NCI-H2081 (cell line): ENCODE measurements at regions not wholly inside any gene's neighbourhood (a gene's known extent, or its start where the extent isn't known, plus 50 kb on each side); places are given as distances from the start of the nearest gene placed in this dataset.
"Not testable (repeated sequence)": the region's sequence is repeated elsewhere in the genome, so short reads cannot be mapped to it uniquely, and the experiment has no call there.

Experiments used
- DNase-seq, 2 experiments: peaks; one replicate each; lab custom pipeline; 2025; lab: John Stamatoyannopoulos, UW

DNA sequence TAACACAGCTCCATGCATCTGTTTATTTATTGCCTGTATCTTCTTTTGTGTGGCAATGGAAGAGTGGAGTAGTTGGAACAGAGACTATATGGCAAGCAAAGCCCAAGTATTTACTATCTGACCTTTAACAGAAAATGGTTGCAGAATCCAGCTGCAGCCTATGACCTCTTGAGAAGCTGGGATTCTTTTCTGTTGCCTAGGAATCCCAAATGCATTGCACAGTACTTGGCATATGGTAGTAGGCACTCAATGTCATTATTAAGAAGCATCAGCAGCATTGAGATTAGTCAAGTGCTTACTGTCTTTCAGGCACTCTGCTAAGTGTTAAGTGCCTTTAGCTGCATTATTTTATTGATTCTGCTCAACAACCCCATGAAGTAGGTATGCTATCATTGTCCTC lies 331.6 kb downstream of the CCDC85A start:
- no peak for DNase-seq

DNA sequence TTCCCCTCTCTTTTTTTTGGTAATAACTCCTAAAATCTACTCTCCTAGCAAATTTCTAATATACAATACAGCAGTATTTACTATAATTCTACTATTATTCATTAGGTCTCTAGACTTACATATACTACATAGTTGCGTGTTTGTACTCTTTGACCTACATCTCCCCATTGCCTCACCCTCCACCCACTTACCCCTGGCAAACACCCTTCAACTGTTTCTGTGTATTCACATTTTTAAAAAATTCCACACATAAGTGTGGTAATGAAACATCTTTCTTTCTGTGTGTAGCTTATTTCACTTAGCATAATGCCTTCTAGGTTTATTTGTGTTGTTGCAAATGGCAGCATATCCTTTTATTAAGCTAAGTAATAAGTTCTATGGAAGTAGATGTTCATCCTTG lies 336.0 kb downstream of the CCDC85A start:
- no peak for DNase-seq

GRCh38 chr2:56522605-56523089 lies 338.9 kb downstream of the CCDC85A start:
- DNase-seq = peak; percentile 46 to 79

- DNase-seq = no peak
Observed at GRCh38 chr2:56523816-56524215, 340.0 kb downstream of the CCDC85A start.

DNA sequence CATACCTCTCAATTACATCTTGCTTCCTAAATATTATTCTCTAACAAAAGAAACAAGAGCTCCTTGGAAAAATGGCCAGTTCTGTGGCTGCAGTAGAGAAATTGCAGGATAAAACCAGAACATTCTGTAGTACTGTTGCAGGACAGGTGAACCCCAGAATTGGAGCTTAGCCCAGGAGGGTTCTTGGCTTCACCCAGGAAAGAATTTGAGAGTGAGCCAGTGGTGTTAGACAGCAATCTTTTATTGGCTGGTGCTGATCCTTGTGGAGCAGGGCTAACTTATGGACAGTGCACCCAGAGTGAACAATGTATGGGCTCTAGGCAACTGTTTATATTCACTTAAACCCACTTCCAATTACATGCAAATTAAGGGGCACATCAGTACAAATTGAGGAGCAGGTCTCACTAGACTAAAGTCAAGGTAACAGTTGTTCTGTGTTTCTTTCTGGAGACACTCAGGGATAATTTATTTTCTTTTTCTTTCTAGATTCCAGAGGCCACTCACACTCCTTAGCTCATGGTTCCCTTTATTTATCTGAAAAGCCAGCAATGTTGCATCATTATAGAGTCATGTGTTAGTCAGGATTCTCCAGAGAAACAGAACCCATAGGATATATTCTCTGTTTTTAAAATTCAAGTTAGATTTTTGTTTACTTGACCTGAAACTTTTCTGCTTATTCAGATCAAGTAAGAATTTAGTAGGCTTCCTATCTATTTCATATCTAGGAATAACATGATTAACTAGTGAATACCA lies 348.1 kb downstream of the CCDC85A start:
- DNase-seq = no peak

GRCh38 chr2:56534321-56534720 lies 350.5 kb downstream of the CCDC85A start:
- DNase-seq = no peak

GRCh38 chr2:56537756-56538155 lies 354.0 kb downstream of the CCDC85A start:
- DNase-seq = no peak

DNA sequence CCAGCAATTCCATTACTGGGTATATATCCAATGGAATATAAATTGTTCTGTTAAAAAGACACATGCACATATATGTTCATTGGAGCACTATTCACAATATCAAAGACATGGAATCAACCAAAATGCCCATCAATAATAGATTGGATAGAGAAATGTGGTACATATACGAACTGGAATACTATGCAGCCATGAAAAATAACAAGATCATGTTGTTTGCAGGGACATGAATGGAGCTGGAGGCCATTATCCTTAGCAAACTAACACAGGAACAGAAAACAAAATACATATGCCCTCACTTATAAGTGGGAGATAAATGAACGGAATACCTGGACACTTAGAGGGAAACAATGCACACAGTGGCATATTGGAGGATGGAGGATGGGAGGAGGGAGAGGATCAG lies 355.8 kb downstream of the CCDC85A start:
- no peak for DNase-seq

DNA sequence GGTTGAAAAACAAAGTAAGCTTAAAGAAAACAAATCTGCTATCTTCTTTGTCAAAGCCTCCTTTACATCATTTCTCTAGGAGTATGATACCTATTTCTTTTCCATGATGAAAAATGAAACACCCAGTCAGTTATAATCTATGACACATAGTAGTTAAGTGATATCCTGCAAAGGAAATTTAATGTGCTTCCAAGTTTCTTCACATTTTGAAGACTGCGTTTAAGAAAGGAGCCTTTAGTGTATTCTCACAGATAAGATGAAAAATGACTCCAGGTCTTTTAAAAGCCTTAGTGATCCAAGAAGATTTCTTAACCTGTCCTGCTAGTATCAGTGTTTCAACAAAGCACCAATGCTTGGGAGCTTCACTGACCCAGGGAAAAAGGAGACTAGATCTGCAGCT lies 356.7 kb downstream of the CCDC85A start:
- DNase-seq = no peak

DNA sequence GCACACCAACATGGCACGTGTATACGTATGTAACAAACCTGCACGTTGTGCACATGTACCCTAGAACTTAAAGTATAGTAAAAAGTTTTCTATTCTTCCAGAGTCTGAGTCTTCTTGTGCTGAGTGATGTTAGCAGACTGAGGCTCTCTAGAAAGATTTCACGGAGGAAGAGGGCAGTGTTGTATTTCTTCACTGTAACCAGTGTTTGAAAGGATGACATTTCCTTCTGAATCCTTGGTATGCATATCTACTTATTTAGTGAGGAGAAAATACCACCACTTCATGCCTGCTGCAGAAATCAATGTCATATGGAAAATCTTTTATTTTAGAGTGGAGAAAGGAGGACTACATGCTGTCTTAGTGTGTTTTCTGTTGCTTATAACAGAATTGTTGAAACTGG lies 357.1 kb downstream of the CCDC85A start:
- no peak for DNase-seq

- no peak for DNase-seq
Observed at GRCh38 chr2:56542213-56542612, 358.4 kb downstream of the CCDC85A start.

GRCh38 chr2:56565143-56565542 lies 381.4 kb downstream of the CCDC85A start:
- DNase-seq = no peak

- DNase-seq = no peak
Observed at GRCh38 chr2:56571074-56571473, 387.3 kb downstream of the CCDC85A start.

DNA sequence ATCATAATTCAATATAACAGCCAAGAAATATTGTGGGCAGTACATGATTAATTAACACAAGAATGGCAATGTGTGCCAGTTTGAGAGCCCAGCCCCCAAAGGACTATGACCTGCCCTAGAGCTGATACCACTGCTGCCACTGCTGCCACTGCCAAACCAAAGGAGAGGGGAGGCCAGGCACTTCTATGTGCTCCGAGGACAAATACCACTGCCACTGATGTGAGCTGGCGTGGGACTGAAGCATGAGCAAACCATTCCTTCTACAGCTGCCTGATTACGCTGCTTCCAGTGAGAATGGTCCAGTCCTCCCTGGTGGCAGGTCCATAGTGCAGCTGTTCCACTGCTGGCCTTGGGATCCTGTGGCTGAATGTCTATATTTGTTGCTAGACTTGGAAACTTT lies 392.2 kb downstream of the CCDC85A start:
- DNase-seq = no peak

GRCh38 chr2:56580242-56580641 lies 396.5 kb downstream of the CCDC85A start:
- no peak for DNase-seq

GRCh38 chr2:56582570-56582969 lies 398.8 kb downstream of the CCDC85A start:
- DNase-seq = no peak

- peak in 1 of 2 experiments; percentile 4 for DNase-seq
Observed at GRCh38 chr2:56583796-56584315, 400.1 kb downstream of the CCDC85A start.

- no peak for DNase-seq
Observed at GRCh38 chr2:56587456-56587855, 403.7 kb downstream of the CCDC85A start.

- no peak for DNase-seq
Observed at GRCh38 chr2:56589194-56589593, 405.4 kb downstream of the CCDC85A start.

GRCh38 chr2:56589835-56590234 lies 406.0 kb downstream of the CCDC85A start:
- DNase-seq = no peak

DNA sequence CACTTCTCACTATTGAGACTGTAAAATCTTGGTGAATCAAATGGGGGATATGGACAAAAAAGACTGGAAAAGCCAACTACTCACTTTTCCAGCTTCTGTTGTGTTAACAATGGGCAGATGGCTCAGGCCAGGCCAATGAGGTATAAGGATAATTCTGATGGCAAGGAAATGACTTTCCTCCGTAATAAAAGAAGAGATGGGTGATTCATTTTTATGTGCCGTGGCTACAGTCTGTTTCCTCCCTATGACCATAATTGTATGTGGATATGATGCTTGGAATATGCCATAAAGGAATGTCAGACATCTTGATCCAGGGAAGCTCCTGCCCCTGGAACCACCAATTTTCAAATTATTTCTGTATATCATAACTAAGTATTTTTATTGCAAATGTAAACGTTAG lies 406.8 kb downstream of the CCDC85A start:
- no peak for DNase-seq

DNA sequence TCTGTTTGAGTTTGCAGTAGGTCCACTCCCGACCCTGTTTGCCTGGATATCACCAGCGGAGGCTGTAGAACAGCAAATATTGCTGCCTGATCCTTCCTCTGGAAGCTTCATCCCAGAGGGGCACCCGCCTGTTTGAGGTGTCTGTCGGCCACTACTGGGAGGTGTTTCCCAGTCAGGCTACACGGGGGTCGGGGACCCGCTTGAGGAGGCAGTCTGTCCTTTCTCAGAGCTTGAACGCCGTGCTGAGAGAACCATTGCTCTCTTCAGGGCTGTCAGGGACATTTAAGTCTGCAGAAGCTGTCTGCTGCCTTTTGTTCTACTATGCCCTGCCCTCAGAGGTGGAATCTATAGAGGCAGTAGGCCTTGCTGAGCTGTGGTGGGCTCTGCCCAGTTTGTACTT lies 422.3 kb downstream of the CCDC85A start:
- DNase-seq = not testable (repeated sequence)

- DNase-seq = no peak
Observed at GRCh38 chr2:56613254-56613653, 429.5 kb downstream of the CCDC85A start.

DNA sequence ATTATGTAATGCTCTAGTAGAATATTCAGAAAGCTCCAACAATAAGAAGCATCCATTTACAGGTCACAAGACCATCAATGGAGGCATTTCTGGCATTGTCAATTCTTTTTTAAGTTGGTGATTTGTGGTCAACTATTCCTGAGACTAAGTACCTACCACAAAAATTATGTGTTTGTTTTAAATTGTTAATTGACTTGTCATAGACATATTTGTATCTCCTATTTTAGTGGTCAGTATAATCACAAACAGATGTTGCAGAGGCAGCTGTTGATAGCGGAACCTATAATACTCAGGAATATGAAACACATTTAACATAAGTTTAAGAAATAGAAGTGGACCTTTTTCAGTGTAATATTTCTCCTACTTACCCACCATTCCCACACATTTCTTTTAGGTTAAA lies 430.1 kb downstream of the CCDC85A start:
- DNase-seq = no peak
